K562 (cell line): ENCODE measurements at regions not wholly inside any gene's neighbourhood (a gene's known extent, or its start where the extent isn't known, plus 50 kb on each side); places are given as distances from the start of the nearest gene placed in this dataset.
A peak's percentile ranks its signal among the peaks of the same experiment; 100 is the strongest.

Experiments used
- CBX8 ChIP-seq: fragments of 200-600 bp; sonication (generic); IDR thresholded peaks from 2 replicates; pipeline ENCODE4 v1.6.1; 2012; ENCODE audit warnings: borderline replicate concordance, mixed run types, low read depth, mild to moderate bottlenecking, moderate library complexity, mixed read lengths, low read length, control low read depth, inconsistent platforms; ENCODE audit not compliant: poor library complexity, severe bottlenecking; ENCODE audit errors: extremely low read depth
- CREBBP ChIP-seq: IDR thresholded peaks from one replicate; pipeline ENCODE4 v1.6.1; 2012; ENCODE audit warnings: low read depth, mild to moderate bottlenecking, control low read depth, inconsistent platforms, low read length
- DPF2 ChIP-seq: fragments of 450-650 bp; IDR thresholded peaks from 2 replicates; pipeline ENCODE4 v1.6.1; 2016
- EZH2 ChIP-seq: IDR thresholded peaks from 2 replicates; pipeline ENCODE4 v1.6.1; 2012; ENCODE audit warnings: low read depth, mild to moderate bottlenecking, inconsistent platforms, low read length, borderline replicate concordance
- HDAC2 ChIP-seq: fragments of 450-650 bp; IDR thresholded peaks from 2 replicates; pipeline ENCODE4 v1.6.1; 2016; ENCODE audit warnings: mild to moderate bottlenecking
- HMG20A ChIP-seq: fragments of 450-650 bp; formaldehyde crosslinking; conservative IDR thresholded peaks from 2 replicates; pipeline ENCODE4 v1.4.0; 2020; ENCODE audit warnings: mild to moderate bottlenecking, mixed read lengths
- HMGN3 ChIP-seq: IDR thresholded peaks from 2 replicates; pipeline ENCODE4 v1.6.1; 2011; ENCODE audit warnings: borderline replicate concordance, low read depth, mild to moderate bottlenecking, mixed read lengths, low read length; ENCODE audit not compliant: insufficient read length; ENCODE audit errors: extremely low read depth
- HSF4 ChIP-seq: fragments of 250-450 bp; sonication (Bioruptor Pico); IDR thresholded peaks from 2 replicates; pipeline ENCODE4 v2.1.2; 2022; ENCODE audit warnings: mild to moderate bottlenecking, moderate library complexity, borderline replicate concordance
- KLF1 ChIP-seq: fragments of 450-650 bp; IDR thresholded peaks from 2 replicates; pipeline ENCODE4 v1.6.1; 2016; ENCODE audit warnings: missing genetic modification characterization, missing compliant biosample characterization
- LEF1 ChIP-seq: fragments of 450-650 bp; IDR thresholded peaks from 2 replicates; pipeline ENCODE4 v1.6.1; 2016; ENCODE audit warnings: mild to moderate bottlenecking
- MEF2A ChIP-seq: IDR thresholded peaks from 2 replicates; pipeline ENCODE4 v1.6.1; 2011; ENCODE audit warnings: low read depth, mild to moderate bottlenecking, low read length, moderate library complexity; ENCODE audit not compliant: control insufficient read depth
- MIER1 ChIP-seq: fragments of 450-650 bp; IDR thresholded peaks from 2 replicates; pipeline ENCODE4 v1.6.1; 2016; ENCODE audit warnings: antibody characterized with exemption, mild to moderate bottlenecking, low read depth
- PRMT5 ChIP-seq: sonication (generic); formaldehyde crosslinking; IDR thresholded peaks from 2 replicates; pipeline ENCODE4 v1.5.0; 2020; ENCODE audit warnings: missing genetic modification reagents
- PTRF ChIP-seq: fragments of 450-650 bp; IDR thresholded peaks from 2 replicates; pipeline ENCODE4 v1.6.1; 2016; ENCODE audit warnings: mild to moderate bottlenecking, missing genetic modification characterization, missing compliant biosample characterization
- TEAD2 ChIP-seq: fragments of 450-650 bp; IDR thresholded peaks from 2 replicates; pipeline ENCODE4 v1.6.1; 2016; ENCODE audit warnings: missing genetic modification characterization, control low read depth, missing compliant biosample characterization
- TRIM28 ChIP-seq: fragments of 450-650 bp; IDR thresholded peaks from 2 replicates; pipeline ENCODE4 v1.6.1; 2017
- XRCC3 ChIP-seq: fragments of 450-650 bp; IDR thresholded peaks from 2 replicates; pipeline ENCODE4 v1.6.1; 2017; ENCODE audit warnings: mild to moderate bottlenecking, moderate library complexity
- ZNF140 ChIP-seq: fragments of 250-450 bp; sonication (Bioruptor Pico); IDR thresholded peaks from 2 replicates; pipeline ENCODE4 v1.8.0; 2021; ENCODE audit warnings: moderate library complexity, mild to moderate bottlenecking, inconsistent platforms
- ZNF174 ChIP-seq: fragments of 250-450 bp; sonication (Bioruptor Pico); IDR thresholded peaks from 2 replicates; pipeline ENCODE4 v1.4.0; 2020; ENCODE audit warnings: mild to moderate bottlenecking
- ZNF507 ChIP-seq: conservative IDR thresholded peaks from 2 replicates; pipeline ENCODE4 v1.6.1; 2017; ENCODE audit warnings: missing genetic modification characterization, missing compliant biosample characterization
- TF ChIP-seq, protein P1 (sequence below): fragments of 250-450 bp; sonication (Bioruptor Pico); IDR thresholded peaks from 2 replicates; pipeline ENCODE4 v1.5.0; 2022; ENCODE audit warnings: mild to moderate bottlenecking
- TF ChIP-seq, protein P2 (sequence below): fragments of 250-450 bp; sonication (Bioruptor Pico); IDR thresholded peaks from 2 replicates; pipeline ENCODE4 v1.4.0; 2020
- TF ChIP-seq, protein P3 (sequence below): fragments of 250-450 bp; sonication (Bioruptor Pico); IDR thresholded peaks from 2 replicates; pipeline ENCODE4 v1.5.0; 2020; ENCODE audit warnings: mild to moderate bottlenecking
- TF ChIP-seq, protein P4 (sequence below): fragments of 450-650 bp; formaldehyde crosslinking; IDR thresholded peaks from 2 replicates; pipeline ENCODE4 v1.4.0; 2020; ENCODE audit warnings: mild to moderate bottlenecking, moderate library complexity

DNA sequence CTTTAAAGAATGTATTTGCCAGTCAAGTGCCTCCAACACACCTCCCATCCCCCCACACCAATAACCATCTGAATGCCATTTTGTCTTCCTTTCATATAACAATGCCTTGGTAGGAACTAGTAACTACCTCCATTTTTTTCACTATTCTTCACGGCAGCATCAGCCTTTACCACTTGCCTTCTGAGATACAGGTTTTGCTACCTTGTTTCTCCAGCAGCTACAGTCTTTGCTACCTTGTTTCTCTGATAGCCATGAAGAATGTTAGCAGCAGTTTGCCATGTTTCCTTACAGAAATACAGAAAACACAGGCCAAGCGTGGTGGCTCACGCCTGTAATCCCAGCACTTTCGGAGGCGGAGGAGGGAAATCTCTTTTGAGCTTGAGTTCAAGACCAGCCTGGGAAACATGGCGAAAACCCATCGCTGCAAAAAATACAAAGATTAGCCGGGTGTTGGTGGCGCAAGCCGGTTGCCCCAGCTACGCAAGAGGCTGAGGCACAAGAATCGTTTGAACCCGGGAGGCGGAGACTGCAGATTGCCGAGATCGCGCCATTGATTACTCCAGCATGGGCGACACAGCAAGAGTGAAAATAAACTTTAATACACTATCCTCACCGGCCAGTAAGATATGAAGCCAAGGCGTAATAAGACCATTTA is 100.9 kb downstream of the HFE start (continued):
- TF ChIP-seq ZNF174 (CRISPR knock-in tag) (no peak), KLF1 (tag) (no peak), TEAD2 (tag) (no peak), XRCC3 (no peak), HMGN3 (no peak), HSF4 (no peak), DPF2 (no peak; the same call in 1 of the 2 replicates), HDAC2 (0 out of 2 replicates have a peak, but pooled peaks have one; percentile 14), ZNF507 (tag) (no peak), PTRF (tag) (no peak), TRIM28 (no peak), ZNF140 (no peak), EZH2 (no peak), PRMT5 (CRISPR knock-in tag) (no peak), MIER1 (0 out of 2 replicates have a peak, but pooled peaks have one; percentile 36), MEF2A (no peak), HMG20A (CRISPR knock-in tag) (no peak), CBX8 (no peak), LEF1 (no peak), CREBBP (no peak)
- TF ChIP-seq, protein P1, sequence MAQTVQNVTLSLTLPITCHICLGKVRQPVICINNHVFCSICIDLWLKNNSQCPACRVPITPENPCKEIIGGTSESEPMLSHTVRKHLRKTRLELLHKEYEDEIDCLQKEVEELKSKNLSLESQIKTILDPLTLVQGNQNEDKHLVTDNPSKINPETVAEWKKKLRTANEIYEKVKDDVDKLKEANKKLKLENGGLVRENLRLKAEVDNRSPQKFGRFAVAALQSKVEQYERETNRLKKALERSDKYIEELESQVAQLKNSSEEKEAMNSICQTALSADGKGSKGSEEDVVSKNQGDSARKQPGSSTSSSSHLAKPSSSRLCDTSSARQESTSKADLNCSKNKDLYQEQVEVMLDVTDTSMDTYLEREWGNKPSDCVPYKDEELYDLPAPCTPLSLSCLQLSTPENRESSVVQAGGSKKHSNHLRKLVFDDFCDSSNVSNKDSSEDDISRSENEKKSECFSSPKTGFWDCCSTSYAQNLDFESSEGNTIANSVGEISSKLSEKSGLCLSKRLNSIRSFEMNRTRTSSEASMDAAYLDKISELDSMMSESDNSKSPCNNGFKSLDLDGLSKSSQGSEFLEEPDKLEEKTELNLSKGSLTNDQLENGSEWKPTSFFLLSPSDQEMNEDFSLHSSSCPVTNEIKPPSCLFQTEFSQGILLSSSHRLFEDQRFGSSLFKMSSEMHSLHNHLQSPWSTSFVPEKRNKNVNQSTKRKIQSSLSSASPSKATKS (CRISPR knock-in tag), result no peak
- TF ChIP-seq, protein P2, sequence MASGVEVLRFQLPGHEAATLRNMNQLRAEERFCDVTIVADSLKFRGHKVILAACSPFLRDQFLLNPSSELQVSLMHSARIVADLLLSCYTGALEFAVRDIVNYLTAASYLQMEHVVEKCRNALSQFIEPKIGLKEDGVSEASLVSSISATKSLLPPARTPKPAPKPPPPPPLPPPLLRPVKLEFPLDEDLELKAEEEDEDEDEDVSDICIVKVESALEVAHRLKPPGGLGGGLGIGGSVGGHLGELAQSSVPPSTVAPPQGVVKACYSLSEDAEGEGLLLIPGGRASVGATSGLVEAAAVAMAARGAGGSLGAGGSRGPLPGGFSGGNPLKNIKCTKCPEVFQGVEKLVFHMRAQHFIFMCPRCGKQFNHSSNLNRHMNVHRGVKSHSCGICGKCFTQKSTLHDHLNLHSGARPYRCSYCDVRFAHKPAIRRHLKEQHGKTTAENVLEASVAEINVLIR (CRISPR knock-in tag), result no peak
- TF ChIP-seq, protein P3, sequence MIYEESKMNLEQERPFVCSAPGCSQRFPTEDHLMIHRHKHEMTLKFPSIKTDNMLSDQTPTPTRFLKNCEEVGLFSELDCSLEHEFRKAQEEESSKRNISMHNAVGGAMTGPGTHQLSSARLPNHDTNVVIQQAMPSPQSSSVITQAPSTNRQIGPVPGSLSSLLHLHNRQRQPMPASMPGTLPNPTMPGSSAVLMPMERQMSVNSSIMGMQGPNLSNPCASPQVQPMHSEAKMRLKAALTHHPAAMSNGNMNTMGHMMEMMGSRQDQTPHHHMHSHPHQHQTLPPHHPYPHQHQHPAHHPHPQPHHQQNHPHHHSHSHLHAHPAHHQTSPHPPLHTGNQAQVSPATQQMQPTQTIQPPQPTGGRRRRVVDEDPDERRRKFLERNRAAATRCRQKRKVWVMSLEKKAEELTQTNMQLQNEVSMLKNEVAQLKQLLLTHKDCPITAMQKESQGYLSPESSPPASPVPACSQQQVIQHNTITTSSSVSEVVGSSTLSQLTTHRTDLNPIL (CRISPR knock-in tag), result no peak
- TF ChIP-seq, protein P4, sequence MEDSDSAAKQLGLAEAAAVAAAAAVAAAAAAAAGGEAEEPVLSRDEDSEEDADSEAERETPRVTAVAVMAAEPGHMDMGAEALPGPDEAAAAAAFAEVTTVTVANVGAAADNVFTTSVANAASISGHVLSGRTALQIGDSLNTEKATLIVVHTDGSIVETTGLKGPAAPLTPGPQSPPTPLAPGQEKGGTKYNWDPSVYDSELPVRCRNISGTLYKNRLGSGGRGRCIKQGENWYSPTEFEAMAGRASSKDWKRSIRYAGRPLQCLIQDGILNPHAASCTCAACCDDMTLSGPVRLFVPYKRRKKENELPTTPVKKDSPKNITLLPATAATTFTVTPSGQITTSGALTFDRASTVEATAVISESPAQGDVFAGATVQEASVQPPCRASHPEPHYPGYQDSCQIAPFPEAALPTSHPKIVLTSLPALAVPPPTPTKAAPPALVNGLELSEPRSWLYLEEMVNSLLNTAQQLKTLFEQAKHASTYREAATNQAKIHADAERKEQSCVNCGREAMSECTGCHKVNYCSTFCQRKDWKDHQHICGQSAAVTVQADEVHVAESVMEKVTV (CRISPR knock-in tag), result no peak
